HG03039 (cell line): ENCODE measurements at regions not wholly inside any gene's neighbourhood (a gene's known extent, or its start where the extent isn't known, plus 50 kb on each side); places are given as distances from the start of the nearest gene placed in this dataset.
A peak's percentile ranks its signal among the peaks of the same experiment; 100 is the strongest.
"Not testable (repeated sequence)": the region's sequence is repeated elsewhere in the genome, so short reads cannot be mapped to it uniquely, and the experiment has no call there.

Experiments used
- ATAC-seq: cut with Tn5 transposase; IDR thresholded peaks from one replicate; pipeline ENCODE4 v1.9.1; 2021; ENCODE audit warnings: mild to moderate bottlenecking, moderate library complexity; ENCODE audit not compliant: unreplicated experiment

DNA sequence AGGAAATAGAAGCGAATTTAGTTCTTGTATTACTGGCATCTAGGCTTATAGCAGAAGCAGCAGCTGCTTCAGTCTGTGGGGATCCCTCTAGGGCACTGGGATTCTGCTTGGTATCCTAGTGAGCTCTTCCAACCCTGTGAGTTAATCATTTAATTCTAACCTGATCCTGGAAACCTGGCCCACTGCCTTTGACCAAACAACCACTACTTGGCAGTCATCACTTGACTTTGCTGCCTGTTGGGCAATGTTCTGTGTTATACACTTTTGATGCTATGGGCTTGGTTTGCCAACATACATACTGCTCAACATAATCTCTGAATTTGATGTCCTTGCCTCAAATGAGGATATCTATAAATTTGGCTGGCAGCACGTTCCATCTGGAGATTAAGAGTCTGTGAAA, 813.4 kb downstream of the ANKRD7 start:
- no peak for ATAC-seq

DNA sequence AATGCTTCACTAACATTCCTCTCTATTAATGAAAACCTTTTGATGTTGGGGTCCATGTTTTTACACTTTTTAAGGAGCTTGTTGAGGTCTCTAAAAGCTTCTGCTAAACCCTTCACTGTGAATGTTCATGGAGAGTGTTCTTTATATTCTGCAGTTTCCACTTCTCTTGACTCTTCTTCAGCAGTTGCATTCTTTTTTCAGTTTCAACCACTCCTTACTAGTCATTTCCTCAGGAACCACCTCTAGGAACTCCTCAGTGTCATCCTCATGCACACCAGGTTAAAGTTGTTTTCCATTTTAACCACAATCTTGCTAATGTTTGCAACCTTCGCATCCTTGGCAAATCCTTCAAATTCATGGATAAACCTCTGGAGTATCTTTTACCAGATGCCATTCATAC, 821.6 kb downstream of the ANKRD7 start:
- no peak for ATAC-seq

DNA sequence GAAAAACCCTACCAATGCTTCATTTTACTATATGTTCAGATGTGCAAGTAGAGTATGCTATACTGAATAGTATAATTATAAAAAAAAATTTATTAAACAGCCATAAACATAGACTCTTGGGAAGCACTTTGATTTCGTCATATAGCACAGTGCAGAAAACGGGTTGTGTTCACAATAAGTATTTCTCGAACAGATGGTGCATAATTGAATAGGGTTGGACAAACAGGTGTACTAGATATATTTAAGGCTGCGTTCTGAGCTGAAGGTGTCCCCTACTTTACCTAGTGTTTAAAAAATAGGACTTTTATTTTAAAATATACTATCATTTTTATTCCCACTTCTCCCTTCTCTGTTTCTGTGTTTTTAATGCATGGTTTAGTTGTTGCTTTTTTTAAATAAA, 841.5 kb downstream of the ANKRD7 start:
- no peak for ATAC-seq

DNA sequence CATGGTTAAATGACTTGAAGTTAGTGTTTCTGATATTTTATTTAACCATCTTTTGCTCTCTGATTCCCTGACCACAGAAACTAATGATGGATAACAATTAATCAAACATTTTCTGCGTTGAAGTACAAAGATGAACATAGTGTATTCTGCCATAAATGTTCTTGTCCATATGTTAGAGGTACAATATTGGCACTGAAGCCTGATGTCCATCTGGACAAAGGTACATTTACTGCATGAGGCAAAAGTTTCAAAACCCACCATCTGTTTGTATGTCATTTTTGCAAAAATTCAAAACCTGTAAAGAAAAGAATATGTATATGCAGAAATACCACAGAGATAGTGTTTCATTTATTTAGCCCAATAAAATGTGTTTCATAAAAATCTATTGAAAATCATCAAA, 861.5 kb downstream of the ANKRD7 start:
- ATAC-seq: no peak

DNA sequence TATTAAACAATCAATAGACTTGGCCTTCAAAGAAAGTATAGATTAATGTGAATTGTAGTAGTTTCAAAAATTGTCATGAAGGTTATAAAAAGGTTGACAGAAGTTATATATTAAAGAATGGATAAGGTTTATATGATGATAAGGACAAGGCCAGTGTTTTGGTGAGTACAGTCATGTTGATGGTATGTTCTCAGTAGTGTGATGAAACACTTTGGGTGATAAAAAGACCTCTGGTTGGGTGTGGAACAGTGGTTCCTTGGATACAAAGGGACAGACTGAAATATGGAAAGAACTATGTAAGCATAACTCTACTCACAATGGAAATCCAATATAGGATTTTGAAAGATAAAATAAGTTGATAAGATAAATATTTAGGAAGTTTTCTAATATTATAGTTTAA, 866.3 kb downstream of the ANKRD7 start:
- no peak for ATAC-seq

DNA sequence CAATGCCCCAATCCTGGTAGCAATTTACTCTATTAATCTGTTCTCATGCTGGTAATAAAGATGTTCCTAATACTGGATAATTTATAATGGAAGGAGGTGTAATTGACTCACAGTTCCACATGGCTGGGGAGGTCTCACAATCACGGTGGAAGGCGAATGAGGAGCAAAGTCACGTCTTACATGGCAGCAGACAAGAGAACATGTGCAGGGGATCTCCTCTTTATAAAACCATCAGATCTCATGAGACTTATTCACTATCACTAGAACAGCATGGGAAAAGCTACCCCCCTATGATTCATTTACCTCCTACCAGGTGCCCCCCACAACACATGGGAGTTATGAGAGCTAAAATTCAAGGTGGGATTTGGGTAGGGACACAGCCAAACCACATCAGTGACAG, 872.2 kb downstream of the ANKRD7 start:
- no peak for ATAC-seq

DNA sequence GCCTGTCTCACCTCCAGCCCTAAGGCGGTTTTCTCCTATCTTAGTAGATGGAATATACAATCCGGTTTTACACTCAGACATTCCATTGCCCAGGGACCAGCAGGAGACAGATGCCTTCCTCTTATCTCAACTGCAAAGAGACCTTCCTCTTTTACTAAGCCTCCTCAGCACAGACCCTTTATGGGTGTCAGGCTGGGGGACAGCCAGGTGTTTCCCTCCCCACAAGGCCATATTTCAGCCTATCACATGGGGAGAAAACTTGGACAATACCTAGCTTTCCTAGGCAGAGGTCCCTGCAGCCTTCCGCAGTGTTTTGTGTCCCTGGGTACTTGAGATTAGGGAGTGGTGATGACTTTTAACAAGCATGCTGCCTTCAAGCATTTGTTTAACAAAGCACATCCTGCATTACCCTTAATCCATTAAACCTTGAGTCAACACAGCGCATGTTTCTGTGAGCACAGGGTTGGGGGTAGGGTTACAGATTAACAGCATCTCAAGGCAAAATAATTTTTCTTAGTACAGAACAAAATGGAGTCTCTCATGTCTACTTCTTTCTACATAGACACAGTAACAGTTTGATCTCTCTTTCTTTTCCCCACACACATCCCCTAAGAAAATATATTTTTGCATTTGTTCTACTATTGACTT, 876.2 kb downstream of the ANKRD7 start:
- not testable (repeated sequence) for ATAC-seq

DNA sequence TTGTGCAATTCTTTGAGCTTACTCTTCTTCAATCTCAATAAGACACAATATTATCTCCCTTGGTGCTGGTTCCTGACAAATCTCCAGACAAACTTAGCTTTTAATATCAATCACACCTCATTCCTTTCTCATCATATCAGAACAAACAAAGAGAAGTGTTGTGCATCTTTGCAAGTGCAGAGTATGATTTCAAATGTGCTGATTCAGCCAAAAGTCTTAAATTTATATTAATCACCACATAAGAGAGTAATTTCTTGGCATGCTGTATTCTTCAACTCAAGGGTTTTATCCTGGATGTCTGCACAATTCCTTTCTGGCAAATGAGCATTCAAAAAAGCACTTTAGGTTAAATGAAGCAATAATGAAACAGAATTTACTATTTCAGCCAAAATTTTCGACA, 877.8 kb downstream of the ANKRD7 start:
- no peak for ATAC-seq

DNA sequence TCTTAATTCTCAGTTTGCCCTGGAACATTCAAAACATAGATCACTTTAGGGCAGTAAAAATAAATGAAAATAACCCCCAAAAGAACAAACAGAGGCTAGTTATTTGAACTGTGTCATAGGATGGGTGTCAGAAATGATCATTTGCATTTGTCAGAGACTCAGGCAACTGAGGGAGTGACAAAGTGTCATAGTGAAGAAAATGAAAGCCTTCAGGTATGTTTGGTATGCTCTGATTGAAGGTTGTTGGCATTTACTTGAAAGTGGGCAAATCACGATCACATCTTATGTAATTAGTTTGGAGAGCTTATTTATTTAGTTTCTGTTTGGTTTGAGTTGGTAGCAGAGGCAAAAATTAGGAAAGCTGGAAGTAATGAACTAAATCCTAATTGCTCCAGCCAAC, 880.9 kb downstream of the ANKRD7 start:
- ATAC-seq: no peak

DNA sequence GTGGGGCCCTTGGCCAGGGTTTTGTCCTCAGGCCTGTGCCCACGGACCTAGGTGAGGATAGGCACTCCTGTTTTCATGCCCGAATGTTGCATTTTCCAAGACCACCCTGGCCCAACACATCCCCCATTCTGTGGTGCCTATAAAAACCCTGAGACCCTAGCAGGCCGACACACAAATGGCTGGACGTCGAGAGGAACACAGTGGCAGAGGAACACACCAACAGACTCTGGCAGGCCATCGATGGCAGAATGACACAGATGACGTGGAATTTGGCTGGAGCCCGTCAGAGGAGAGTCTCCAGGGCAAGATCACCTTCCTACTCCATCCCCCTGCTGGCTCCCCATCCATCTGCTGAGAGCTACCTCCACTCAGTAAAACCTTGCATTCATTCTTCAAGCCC, 898.8 kb downstream of the ANKRD7 start:
- no peak for ATAC-seq

DNA sequence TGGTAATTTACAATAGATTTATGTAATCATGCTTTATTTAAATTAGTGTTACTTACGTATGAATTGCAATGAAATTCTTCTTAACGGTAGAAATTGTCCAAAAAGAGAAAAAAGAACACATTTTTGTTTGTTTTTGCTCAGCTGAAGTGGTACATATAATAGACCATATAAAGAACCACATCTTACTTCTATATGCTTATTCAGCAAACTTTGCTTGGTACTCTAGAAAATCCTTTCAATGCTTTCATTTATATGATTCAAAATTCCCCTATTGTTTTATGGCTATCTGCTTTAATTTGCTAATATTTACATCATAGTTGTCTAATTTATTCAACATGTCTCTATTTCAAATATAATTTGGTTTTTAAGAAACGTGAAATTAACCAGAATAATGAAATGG, 903.2 kb downstream of the ANKRD7 start:
- ATAC-seq: no peak

DNA sequence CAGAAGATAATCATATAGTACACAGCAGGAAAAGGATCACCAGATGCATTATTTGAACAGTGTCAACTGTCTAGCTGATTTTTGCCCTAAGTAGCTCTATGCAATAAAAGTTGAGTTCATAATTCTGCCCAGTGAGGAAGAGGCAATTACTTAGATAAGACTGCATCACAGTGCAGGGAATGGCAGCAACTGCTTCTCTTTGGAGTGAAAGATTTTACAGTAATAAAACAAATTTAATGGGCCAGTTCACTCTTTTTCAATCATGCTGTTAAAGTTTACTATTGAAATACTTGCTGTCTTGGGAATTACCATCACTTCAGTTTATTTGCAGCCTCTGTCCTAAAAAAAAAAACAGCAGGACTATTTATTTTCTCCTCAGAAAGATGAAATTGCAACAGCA, 907.9 kb downstream of the ANKRD7 start:
- no peak for ATAC-seq

DNA sequence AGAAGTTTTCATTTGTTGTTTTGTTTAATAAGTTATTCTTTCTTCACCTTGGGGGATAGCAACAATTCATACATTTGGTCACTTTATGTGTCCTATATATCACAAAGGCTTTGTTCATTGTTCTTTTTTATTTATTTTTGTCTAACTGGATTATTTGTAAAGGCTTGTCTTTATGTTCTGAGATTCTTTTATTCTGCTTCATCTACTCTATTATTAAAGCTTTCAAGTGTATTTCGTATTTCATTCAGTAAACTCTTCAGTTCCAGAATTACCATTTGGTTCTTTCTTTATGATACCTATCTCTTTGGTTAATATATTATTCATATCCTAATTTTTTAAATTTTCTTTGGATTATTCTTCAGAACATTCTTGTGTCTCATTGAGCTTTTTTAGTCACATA, 942.9 kb downstream of the ANKRD7 start:
- ATAC-seq: no peak

DNA sequence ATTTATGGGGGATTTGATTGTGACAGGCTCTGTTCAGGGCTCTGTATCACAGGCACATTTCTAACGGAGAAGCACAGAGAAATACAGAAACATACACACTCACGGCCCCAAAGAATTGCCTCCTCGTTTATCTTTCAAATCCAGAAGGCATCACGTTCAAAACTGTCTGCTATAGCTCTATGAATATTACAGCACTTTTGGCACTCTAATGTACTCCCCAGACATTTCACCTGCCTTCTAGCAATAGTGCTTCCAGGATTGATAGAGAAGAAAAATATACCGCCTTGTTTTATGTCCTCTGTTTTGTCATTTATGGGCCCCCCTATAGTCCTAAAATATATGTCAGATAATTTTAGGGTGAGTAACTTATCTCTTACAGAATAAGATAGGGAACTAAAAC, 947.5 kb downstream of the ANKRD7 start:
- ATAC-seq: no peak

DNA sequence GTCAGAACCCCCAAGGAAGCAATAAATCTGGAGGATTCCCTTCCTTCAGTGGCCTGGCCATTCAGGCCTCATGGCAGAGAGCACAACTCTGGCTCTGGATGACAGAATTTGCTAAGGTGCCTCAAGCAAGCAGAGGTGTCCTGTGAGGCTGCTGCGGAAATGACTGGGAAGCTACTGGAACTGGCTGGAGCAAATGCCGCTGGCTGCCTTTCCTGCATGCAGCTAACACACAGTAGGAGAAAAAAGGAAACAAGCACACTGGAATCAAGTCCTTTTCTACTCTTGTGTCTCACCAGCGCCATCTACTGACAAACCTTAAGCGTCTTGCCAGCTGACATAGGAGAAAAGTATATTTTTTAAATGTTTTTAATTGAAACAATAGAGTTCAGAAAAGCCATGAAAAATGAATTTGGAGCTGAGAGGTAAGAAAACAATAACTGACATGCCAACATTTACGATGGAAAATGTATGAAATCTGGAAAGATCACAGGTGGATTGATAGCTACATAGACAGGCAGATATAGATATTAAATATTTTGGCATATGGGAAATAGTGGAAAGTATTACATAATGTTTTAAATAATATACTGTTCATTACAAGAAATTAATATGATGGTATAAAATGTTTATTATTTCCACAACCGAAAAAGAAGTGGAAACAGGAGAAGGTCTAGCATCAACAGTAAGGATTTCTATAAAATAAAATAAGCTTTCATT, 951.6 kb downstream of the ANKRD7 start:
- no peak for ATAC-seq

DNA sequence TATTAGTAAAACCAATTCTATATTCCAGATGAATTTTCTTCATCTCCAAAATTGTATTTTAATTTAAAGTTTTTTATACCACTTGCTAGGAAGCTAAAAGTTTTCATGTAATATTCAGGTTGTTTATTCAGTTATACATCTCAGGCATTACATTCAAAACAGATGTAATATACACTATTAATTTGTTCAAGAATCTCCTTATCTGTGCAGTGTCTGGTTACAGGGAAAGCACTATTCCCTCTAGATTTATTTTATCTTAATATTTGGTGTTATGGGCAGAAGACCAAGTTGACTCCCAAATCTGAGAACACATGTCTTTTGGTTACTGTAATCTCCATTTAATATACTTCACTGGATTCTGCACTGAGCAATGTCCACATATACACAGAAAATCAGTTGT, 953.4 kb downstream of the ANKRD7 start:
- ATAC-seq: no peak

DNA sequence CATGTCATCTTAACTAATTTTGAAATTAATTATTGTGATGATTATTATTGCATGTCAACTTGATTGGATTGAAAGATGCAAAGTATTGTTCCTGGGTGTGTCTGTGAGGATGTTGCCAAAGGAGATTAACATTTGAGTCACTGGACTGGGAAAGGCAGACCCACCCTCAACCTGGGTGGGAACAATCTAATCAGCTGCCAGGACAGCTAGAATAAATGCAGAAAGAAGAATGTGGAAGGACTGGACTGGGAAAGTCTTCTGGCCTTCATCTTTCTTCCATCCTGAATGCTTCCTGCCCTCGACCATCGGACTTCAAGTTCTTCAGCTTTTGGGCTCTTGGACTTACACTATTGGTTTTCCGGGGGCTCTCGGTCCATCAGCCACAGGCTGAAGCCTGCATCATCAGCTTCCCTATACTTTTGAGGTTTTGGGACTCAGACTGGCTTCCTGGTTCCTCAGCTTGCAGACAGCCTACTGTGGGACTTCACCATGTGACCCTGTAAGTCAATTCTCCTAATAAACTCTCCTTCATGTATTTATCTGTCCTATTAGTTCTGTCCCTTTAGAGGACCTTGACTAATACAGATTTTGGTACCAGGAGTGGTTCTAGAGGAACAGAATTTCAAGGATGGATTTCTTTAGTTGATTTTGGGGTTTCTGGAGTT, 959.8 kb downstream of the ANKRD7 start:
- ATAC-seq: no peak

DNA sequence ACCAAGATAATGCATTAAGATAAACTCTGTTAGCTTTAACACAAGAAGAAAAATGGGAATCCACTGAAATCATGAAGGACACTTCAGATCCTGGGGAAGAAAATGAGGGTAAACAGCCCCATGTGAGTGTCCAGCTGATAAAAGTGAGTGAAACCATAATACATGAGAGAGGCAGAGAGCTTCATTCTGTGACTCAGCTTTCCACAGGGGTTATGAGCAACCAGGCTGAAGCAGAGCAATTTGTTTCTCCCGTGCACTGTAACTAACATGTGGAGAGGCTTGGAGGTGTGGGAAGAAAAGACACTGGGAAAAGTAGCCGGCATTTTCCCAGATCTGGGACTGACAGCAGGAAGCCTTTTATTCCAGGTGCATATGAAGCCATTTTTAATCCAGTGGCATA, 971.7 kb downstream of the ANKRD7 start:
- no peak for ATAC-seq

DNA sequence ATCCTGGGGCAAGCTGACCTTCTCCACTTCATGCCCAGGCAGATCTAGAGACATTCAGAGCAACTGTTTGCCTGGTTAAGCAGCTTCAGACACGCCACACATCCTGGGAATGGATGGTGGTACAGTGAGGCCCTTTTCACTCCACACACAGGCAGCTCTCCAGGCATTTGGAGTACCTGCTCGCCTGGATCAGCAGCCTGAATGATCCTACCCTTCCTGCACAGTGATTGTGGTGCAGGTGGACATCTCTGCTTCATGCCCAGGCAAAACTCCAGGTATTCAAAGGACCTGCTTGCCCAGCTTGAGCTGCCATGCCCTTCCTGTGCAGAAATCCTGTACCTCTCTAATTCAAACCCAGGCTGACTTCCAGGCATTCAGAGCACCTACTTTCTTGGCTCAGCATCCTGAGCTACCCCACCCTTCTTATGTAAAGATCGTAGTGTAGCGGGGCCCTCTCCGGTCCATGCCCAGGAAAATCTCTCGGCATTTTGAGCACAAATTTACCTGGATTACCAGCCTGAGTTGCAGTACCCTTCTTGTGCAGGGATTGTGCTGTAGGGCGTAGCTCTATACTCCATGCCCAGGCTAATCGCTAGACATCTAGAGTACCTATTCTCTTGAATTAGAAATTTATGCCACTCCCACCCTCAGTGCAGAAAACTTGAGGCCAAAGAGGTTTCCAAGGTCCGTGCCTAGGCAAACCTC, 972.8 kb downstream of the ANKRD7 start:
- ATAC-seq: no peak

DNA sequence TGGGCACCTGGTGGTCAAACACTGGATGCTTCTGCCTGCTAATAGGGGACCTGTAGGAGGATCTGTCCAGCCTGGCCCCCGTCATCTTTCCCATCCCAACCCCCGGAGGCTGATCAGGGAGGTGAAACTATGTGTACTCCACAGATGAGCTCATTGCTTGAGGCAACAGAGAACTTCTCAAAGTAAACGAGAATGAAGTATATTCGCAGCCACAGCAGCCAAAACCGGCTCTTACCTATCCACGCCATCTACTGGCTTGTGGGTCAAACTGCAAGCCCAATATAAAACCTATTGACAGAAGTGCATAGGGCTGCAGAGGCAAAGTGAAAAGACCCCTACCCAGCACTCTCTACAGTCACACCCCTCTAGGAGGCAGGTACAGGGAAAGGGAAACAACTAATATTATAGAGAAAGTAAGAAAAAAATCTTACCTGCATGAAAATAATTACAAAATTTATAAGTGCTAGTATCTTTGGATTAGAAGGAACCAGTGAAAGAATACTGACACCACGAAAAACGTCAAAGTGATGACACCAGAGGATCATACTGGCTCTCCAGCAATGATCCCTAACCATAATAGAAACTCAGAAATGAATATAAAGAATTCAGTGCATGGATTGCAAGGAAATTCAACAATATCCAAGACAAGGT, 973.5 kb downstream of the ANKRD7 start:
- peak; percentile 94 for ATAC-seq

DNA sequence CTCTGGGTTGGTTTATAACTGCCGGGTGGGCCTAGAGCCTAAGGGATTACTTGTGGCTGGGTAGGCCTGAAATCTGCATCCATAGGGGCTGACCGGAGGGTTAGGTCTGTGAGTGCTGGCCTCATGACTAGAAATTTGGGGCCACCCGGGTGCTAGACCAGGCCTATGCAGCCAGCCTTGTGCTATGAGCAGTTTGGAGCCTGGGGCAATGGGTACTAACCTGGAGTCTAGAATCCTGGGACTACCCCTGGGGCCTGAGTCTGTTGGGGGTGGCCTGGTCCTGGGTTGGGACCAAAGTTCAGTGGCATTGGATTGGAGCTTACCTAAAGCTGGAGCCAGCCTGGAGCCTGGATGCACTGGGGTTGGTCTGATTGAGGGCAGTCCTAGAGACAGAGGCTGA, 995.2 kb downstream of the ANKRD7 start:
- no peak for ATAC-seq
